ENCODE measurements at regions not wholly inside any gene's neighbourhood (a gene's known extent, or its start where the extent isn't known, plus 50 kb on each side); places are given as distances from the start of the nearest gene placed in this dataset.

DNA sequence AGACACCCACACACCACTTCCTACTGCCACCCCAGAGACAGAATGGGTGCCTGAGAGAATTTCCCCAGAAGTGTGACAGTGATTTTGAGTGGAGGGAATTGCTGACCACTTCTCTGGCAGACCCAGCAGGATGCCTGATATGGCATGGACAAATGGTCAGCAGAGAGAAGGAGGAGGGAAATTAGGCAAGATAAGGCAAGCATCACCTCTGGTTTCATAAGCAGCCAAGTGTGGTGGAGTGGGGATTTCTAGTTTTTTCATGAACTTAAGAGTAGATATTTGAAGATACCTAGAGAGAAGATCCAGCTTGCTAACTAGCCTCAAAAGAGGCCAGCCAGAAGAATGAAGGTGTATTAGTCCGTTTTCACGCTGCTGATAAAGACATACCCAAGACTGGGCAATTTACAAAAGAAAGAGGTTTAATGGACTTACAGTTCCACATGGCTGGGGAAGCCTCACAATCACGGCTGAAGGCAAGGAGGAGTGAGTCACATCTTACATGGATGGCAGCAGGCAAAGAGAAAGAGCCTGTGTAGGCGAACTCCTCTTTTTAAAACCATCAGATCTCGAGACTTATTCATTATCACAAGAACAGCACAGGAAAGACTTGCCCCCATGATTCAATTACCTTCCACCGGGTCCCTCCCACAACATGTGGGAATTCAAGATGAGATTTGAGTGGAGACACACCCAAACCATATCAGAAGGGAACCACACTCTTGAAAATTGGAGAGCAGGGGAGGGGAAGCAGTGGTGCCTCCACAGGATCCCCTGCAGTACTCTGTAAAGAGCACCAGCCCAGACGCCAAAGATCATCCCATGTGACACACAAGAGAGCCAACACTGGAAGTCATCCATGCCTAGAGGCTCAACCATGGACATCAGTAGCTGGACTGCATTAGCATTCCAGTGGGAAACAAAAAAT is 64.2 kb downstream of the RBM43 start:
- H3K9me3 Mint-ChIP-seq: no peaks in the 10 kb centered on the region
- no peaks in the 10 kb centered on the region for H3K27me3 Mint-ChIP-seq (ENCODE audit: low read depth)
- H3K27ac Mint-ChIP-seq: no peak overlapping the region
- no peak overlapping the region for H3K4me3 Mint-ChIP-seq (ENCODE audit: low read depth)
- peaks cover 2% of the 10 kb centered on the region for H3K4me1 Mint-ChIP-seq (ENCODE audit: low read depth)
- no peak for DNase-seq (ENCODE audit: low spot score)
- no peaks in the 10 kb centered on the region for H3K36me3 Mint-ChIP-seq (ENCODE audit: low read depth)
- intact Hi-C loops (cut with micrococcal nuclease): no loop called here

DNA sequence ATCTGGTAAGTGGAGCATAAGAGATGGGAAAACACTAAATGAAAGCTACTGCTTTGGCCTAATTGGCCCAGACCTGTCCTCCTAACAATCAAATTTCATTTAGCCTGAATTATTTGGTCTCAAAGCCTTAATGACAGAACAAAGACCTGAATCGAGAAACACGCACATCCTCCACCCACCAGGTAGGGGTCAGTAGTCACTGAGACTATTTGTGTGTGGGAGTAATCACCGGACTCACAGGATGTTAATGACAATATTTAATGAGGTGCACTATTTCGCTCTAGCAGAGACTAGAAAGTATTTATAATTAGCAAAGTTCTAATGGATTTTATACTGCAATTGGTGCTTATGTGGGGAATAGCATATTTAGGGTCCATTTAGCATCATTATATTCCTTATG is 68.1 kb downstream of the RBM43 start:
- Mint-ChIP-seq H3K36me3 (ENCODE audit: low read depth) (no peaks in the 10 kb centered on the region), H3K27me3 (ENCODE audit: low read depth) (no peaks in the 10 kb centered on the region)

DNA sequence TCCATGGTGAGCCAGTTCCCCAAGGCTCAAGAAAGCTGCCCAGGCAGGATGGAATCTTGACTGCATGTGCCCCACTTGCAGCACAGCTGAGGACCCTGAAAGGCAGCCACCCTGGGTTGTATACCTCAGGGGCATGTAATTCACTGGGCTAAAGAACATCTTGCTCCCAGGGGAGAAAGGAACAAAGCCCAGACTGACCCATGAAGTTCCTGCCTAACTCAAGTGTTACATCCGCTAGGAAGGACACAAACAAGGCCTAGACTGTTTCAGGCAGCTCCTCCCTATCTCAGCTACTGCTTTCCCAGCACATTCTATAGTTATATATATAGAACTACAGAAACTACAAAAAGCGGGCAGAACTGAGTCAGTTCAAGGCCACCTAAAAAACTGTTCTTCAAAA is 69.0 kb downstream of the RBM43 start:
- intact Hi-C loops (cut with micrococcal nuclease): no loop called here

More for the DNA sequence above, 68.1 kb downstream of the RBM43 start:
- intact Hi-C loops (cut with micrococcal nuclease): no loop called here
- DNase-seq (ENCODE audit: low spot score): no peak
- Mint-ChIP-seq H3K27ac (no peak overlapping the region), H3K4me1 (ENCODE audit: low read depth) (no peaks in the 10 kb centered on the region), H3K4me3 (ENCODE audit: low read depth) (no peak overlapping the region), H3K9me3 (no peaks in the 10 kb centered on the region)

DNA sequence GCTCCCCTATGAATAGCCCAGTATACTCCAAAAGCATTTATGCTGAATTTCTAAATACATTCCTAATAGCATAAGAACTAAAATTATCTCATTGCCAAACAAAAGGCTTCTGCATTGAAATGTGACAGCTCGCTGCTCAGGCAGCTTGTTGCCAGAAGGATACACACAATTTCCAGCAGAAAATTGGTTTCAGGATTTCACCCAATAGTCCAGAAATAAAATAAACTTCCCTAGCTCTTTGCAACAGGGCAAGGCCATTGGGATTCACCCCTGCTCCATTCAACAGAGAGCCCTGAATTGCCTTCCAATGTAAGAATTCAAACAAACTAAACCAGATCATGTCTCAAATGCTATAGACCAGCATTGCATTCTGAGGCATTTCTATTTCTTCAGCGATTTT is 70.7 kb downstream of the RBM43 start:
- intact Hi-C loops (cut with micrococcal nuclease): no loop called here
- Mint-ChIP-seq H3K27ac (no peak overlapping the region), H3K9me3 (no peaks in the 10 kb centered on the region), H3K4me1 (ENCODE audit: low read depth) (no peaks in the 10 kb centered on the region), H3K27me3 (ENCODE audit: low read depth) (no peaks in the 10 kb centered on the region), H3K4me3 (ENCODE audit: low read depth) (no peak overlapping the region), H3K36me3 (ENCODE audit: low read depth) (no peaks in the 10 kb centered on the region)
- no peak for DNase-seq (ENCODE audit: low spot score)

More for the DNA sequence above, 69.0 kb downstream of the RBM43 start:
- Mint-ChIP-seq H3K27ac (no peak overlapping the region), H3K36me3 (ENCODE audit: low read depth) (no peaks in the 10 kb centered on the region), H3K4me1 (ENCODE audit: low read depth) (no peaks in the 10 kb centered on the region), H3K4me3 (ENCODE audit: low read depth) (no peak overlapping the region), H3K27me3 (ENCODE audit: low read depth) (no peaks in the 10 kb centered on the region), H3K9me3 (no peaks in the 10 kb centered on the region)
- DNase-seq (ENCODE audit: low spot score): no peak

DNA sequence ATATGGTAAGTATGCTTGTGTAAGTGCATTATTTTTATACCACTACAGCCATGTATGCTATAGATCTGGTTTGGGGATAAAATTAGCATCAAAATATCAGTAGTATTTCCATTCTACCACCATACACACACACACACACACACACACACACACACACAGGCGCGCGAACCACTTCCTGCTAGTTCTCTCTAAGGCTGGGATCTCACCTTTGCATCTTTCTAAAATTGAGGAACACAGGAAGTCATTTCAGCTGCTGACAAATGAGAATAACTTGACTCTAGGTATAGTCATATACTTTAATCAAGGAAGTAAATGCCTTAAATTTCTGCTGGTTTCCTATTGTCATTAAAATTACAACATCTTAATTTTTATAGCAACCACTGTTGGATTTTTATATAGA is 72.5 kb downstream of the RBM43 start:
- Mint-ChIP-seq H3K9me3 (no peaks in the 10 kb centered on the region), H3K4me3 (ENCODE audit: low read depth) (no peak overlapping the region), H3K27ac (no peak overlapping the region), H3K27me3 (ENCODE audit: low read depth) (no peaks in the 10 kb centered on the region), H3K4me1 (ENCODE audit: low read depth) (no peaks in the 10 kb centered on the region), H3K36me3 (ENCODE audit: low read depth) (no peaks in the 10 kb centered on the region)
- DNase-seq (ENCODE audit: low spot score): no peak
- intact Hi-C loops (cut with micrococcal nuclease): no loop called here

DNA sequence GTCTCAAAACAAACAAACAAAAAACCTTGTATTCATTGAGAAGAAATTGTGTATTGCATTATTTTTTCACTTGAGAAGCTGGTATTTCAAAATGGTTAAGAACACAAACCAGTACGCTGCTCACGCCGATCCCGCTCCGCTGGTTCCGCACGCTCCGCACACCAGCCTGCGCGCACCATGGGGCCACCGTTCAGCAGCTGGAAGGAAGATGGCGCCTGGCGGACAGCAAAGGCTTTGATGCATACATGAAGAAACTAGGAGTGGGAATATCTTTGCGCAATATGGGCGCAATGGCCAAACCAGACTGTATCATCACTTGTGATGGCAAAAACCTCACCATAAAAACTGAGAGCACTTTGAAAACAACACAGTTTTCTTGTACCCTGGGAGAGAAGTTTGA is 75.7 kb downstream of the RBM43 start:
- no peak for DNase-seq (ENCODE audit: low spot score)
- H3K4me1 Mint-ChIP-seq (ENCODE audit: low read depth): no peaks in the 10 kb centered on the region
- H3K36me3 Mint-ChIP-seq (ENCODE audit: low read depth): no peaks in the 10 kb centered on the region
- no peak overlapping the region for H3K27ac Mint-ChIP-seq
- no peaks in the 10 kb centered on the region for H3K27me3 Mint-ChIP-seq (ENCODE audit: low read depth)
- no peaks in the 10 kb centered on the region for H3K9me3 Mint-ChIP-seq
- no peak overlapping the region for H3K4me3 Mint-ChIP-seq (ENCODE audit: low read depth)
- intact Hi-C loops (cut with micrococcal nuclease): no loop called here

DNA sequence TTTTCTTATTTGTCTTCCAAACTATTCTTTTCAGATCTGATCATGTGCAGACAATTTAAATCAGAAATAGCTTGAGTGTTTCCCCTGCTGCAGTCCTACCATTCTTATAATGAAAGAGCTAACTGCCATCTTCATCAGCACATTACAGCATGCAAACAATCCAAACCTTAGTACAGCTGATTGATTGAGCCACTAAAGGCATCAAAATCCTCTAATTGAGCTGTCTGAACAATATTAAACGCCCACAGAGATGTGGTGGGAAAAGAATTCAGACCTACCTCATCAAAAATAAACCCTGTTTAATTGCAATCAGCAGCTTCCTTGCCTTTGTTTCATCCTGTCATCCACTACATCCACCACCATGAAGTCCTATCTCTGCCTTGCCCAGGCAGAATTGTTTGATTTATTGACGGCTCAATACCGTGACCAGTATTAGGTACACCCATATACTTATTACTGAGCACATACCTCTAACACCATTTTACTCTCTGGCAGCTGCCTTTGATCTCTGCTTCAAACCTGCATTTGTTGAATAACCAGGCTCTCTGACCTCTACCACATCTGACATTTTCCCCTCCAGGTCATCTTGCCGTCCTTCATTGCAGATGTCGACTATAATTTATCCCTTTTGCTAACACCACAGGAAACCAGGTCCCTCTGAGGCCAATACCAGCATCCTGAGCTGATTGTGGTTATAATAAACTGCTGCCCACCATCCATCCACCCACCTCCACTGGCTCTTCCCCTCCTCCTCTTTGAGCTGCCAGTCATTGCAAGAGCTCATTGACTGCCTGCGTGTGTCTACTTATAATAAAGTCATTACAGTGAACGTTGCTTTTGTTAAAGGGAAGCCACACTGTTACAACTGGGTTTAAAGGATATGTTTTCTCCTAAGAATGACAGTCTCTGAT is 78.5 kb downstream of the RBM43 start:
- no peaks in the 10 kb centered on the region for H3K27me3 Mint-ChIP-seq (ENCODE audit: low read depth)
- H3K36me3 Mint-ChIP-seq (ENCODE audit: low read depth): no peaks in the 10 kb centered on the region
- no peak overlapping the region for H3K4me3 Mint-ChIP-seq (ENCODE audit: low read depth)
- no peaks in the 10 kb centered on the region for H3K9me3 Mint-ChIP-seq
- H3K4me1 Mint-ChIP-seq (ENCODE audit: low read depth): no peaks in the 10 kb centered on the region
- no peak overlapping the region for H3K27ac Mint-ChIP-seq
- intact Hi-C loops (cut with micrococcal nuclease): no loop called here
- no peak for DNase-seq (ENCODE audit: low spot score)

DNA sequence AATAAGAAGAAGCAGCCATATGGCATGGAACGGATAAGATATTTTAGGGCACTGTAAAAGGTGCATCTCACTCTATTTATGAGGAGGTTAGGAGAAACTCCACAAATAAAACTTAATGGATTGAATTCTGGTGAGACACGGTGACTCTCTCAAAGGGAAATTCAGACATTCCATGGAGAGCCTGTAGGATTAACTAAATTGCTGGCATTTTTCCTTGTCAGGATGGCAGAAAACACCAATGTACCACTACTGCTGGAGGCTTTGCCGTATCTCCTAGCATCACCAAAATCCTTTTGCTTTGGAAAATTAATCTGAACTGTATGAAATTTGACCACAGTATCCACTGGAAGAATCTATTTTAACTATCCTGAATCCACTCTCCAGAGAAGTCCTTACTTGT is 79.3 kb downstream of the RBM43 start:
- no peaks in the 10 kb centered on the region for H3K4me1 Mint-ChIP-seq (ENCODE audit: low read depth)
- no peak for DNase-seq (ENCODE audit: low spot score)
- H3K27ac Mint-ChIP-seq: no peak overlapping the region
- no peaks in the 10 kb centered on the region for H3K27me3 Mint-ChIP-seq (ENCODE audit: low read depth)
- no peak overlapping the region for H3K4me3 Mint-ChIP-seq (ENCODE audit: low read depth)
- intact Hi-C loops (cut with micrococcal nuclease): no loop called here
- H3K36me3 Mint-ChIP-seq (ENCODE audit: low read depth): no peaks in the 10 kb centered on the region
- no peaks in the 10 kb centered on the region for H3K9me3 Mint-ChIP-seq

DNA sequence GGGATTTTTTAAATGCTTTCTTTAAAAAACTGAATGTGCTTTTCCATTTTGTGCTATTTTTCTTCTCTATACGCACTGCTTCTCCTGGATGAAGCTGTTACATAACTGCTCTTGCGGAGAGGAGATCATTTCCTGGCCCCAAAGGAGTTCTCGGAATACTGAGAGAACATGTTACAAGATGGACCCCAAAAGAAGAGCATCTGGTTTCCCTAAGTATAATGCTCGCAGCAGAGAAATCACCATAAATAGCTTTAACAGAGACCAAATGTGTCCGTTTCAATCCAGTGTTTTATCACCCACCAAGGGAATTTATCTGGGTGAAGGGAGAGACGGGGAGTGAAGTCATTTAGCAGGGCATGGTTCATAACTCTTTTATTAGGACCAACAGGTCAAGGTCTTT is 80.1 kb downstream of the RBM43 start:
- Mint-ChIP-seq H3K36me3 (ENCODE audit: low read depth) (no peaks in the 10 kb centered on the region), H3K9me3 (no peaks in the 10 kb centered on the region), H3K27me3 (ENCODE audit: low read depth) (no peaks in the 10 kb centered on the region), H3K27ac (no peak overlapping the region), H3K4me3 (ENCODE audit: low read depth) (no peak overlapping the region), H3K4me1 (ENCODE audit: low read depth) (no peaks in the 10 kb centered on the region)
- DNase-seq (ENCODE audit: low spot score): no peak
- intact Hi-C loops (cut with micrococcal nuclease): no loop called here

DNA sequence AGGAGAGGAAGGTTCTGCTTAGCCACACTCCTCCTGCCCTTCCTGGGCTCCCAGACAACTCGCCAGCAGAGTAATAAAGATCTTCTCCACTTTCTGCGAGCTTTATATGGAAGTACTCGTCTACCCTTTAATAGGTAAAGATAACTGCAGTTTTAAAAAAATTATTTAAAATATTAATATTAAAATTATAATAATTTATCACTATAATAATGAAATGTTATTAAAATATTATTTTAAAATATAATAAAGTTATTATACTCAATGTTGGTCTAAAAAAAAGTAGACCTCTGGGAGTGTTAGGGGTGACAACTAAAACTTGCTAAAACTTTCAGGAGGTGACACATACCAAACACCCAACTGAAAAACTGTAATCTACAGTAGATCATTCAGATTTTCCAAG is 81.5 kb downstream of the RBM43 start:
- no peak for DNase-seq (ENCODE audit: low spot score)
- Mint-ChIP-seq H3K9me3 (no peaks in the 10 kb centered on the region), H3K27me3 (ENCODE audit: low read depth) (no peaks in the 10 kb centered on the region), H3K4me1 (ENCODE audit: low read depth) (no peaks in the 10 kb centered on the region), H3K4me3 (ENCODE audit: low read depth) (no peak overlapping the region), H3K36me3 (ENCODE audit: low read depth) (no peaks in the 10 kb centered on the region), H3K27ac (no peak overlapping the region)
- intact Hi-C loops (cut with micrococcal nuclease): no loop called here

DNA sequence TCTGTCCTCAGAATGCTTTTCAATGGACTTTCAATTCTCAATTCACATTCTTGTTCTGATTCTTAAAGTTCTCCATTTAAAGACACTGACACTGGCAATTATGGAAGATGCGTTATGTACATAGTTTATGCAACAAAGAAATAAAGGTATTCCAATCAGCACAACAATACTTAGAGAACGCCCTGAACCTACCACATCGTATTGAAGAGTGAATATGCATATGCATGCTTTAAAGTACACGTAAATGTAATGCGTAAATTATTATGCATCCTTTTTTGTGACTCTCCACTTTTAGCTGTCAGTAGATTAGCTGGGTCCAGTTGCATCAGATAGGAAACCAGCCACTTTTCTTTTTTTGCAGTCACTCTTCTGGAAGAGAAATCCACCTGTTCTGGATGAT is 83.5 kb downstream of the RBM43 start:
- DNase-seq (ENCODE audit: low spot score): no peak
- H3K27me3 Mint-ChIP-seq (ENCODE audit: low read depth): peaks cover 3% of the 10 kb centered on the region
- no peak overlapping the region for H3K27ac Mint-ChIP-seq
- intact Hi-C loops (cut with micrococcal nuclease): no loop called here
- H3K4me3 Mint-ChIP-seq (ENCODE audit: low read depth): no peak overlapping the region
- H3K9me3 Mint-ChIP-seq: no peaks in the 10 kb centered on the region
- no peaks in the 10 kb centered on the region for H3K36me3 Mint-ChIP-seq (ENCODE audit: low read depth)
- H3K4me1 Mint-ChIP-seq (ENCODE audit: low read depth): no peaks in the 10 kb centered on the region

DNA sequence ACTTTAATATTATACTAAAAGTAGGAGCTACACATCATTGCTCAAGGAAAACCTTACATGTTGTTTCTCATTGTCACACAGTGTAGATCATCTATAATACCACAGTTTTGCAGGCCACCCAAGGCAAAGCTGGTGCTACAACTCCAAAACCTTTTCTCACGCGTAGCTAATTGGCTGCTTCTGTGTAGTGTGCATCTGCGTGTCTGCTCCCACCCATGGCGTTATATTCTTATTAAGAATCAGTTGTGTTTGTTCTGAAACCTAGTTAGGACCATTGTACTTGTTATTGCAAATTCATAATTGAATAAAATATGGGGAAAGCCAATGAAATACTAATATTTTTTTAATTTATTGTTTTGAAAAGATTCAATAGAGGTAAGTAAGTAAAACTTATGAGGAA is 83.9 kb downstream of the RBM43 start:
- Mint-ChIP-seq H3K27ac (no peak overlapping the region), H3K9me3 (no peaks in the 10 kb centered on the region), H3K4me1 (ENCODE audit: low read depth) (no peaks in the 10 kb centered on the region), H3K36me3 (ENCODE audit: low read depth) (no peaks in the 10 kb centered on the region), H3K4me3 (ENCODE audit: low read depth) (no peak overlapping the region), H3K27me3 (ENCODE audit: low read depth) (peaks cover 4% of the 10 kb centered on the region)
- no peak for DNase-seq (ENCODE audit: low spot score)
- intact Hi-C loops (cut with micrococcal nuclease): no loop called here

DNA sequence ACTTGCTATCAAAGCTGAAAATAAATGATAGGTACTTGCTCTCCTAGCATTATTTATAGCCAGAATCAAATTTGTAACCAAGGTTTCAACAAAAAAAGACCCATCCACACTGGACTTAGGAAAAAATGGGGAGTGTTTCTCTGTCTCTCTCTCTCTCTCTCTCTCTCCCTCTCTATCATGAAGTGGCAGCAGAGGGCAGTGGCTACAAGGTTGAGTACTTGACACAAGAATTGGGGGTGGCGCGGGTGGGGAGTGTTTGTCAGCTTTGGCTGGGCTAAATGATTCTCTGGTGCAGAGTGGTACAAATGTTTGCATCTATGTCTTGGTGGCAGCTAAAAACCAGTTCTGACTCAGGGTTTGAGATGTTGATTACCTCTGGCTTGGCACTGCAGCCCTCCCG is 85.0 kb downstream of the RBM43 start:
- DNase-seq (ENCODE audit: low spot score): no peak
- Mint-ChIP-seq H3K4me1 (ENCODE audit: low read depth) (no peaks in the 10 kb centered on the region), H3K9me3 (no peaks in the 10 kb centered on the region), H3K36me3 (ENCODE audit: low read depth) (no peaks in the 10 kb centered on the region), H3K4me3 (ENCODE audit: low read depth) (no peak overlapping the region), H3K27ac (no peak overlapping the region), H3K27me3 (ENCODE audit: low read depth) (peaks cover 4% of the 10 kb centered on the region)
- intact Hi-C loops (cut with micrococcal nuclease): no loop called here
